GM23338 (cell line): ENCODE measurements at regions not wholly inside any gene's neighbourhood (a gene's known extent, or its start where the extent isn't known, plus 50 kb on each side); places are given as distances from the start of the nearest gene placed in this dataset.

Experiments used
- ATAC-seq: fragments of 200-7000 bp; cut with Tn5 transposase; 3 replicates; pipeline ENCODE4 v1.9.1; 2020
- DNase-seq: peaks from one replicate; pipeline ENCODE4 v3.0.0-alpha.2; 2015; ENCODE audit warnings: low spot score
- H2AFZ ChIP-seq: fragments of 200-600 bp; sonication (generic); 2 replicates; pipeline ENCODE4 v1.8.0; 2016; ENCODE audit warnings: antibody characterized with exemption, mild to moderate bottlenecking, moderate library complexity
- H3F3A ChIP-seq: fragments of 200-600 bp; sonication (generic); replicated peaks from 2 replicates; pipeline ENCODE4 v1.8.0; 2017; ENCODE audit warnings: antibody characterized with exemption, mixed run types, low read depth
- H3K27ac ChIP-seq: fragments of 200-600 bp; sonication (generic); 2 replicates; pipeline ENCODE4 v1.6.1; 2016; ENCODE audit warnings: low read depth
- H3K27me3 ChIP-seq: fragments of 200-600 bp; sonication (generic); 2 replicates; pipeline ENCODE4 v1.8.0; 2016; ENCODE audit warnings: mild to moderate bottlenecking, mixed run types, moderate library complexity; ENCODE audit not compliant: insufficient read depth
- H3K36me3 ChIP-seq: fragments of 200-600 bp; sonication (generic); 2 replicates; pipeline ENCODE4 v1.8.0; 2016; ENCODE audit warnings: mild to moderate bottlenecking; ENCODE audit not compliant: insufficient read depth
- H3K4me1 ChIP-seq: fragments of 200-600 bp; sonication (generic); 2 replicates; pipeline ENCODE4 v1.8.0; 2016; ENCODE audit warnings: mild to moderate bottlenecking, moderate library complexity; ENCODE audit not compliant: insufficient read depth
- H3K4me2 ChIP-seq: fragments of 200-600 bp; sonication (generic); 2 replicates; pipeline ENCODE4 v1.7.1; 2017; ENCODE audit warnings: mixed run types
- H3K4me3 ChIP-seq: fragments of 200-600 bp; sonication (generic); 2 replicates; pipeline ENCODE4 v1.6.1; 2016; ENCODE audit warnings: mixed run types
- H3K79me2 ChIP-seq: fragments of 200-600 bp; sonication (generic); replicated peaks from 2 replicates; pipeline ENCODE4 v1.8.0; 2017; ENCODE audit warnings: mild to moderate bottlenecking; ENCODE audit not compliant: insufficient read depth
- H3K9me2 ChIP-seq: fragments of 200-600 bp; sonication (generic); 2 replicates; pipeline ENCODE4 v1.8.0; 2017; ENCODE audit not compliant: insufficient read depth
- H4K20me1 ChIP-seq: fragments of 200-600 bp; sonication (generic); replicated peaks from 2 replicates; pipeline ENCODE4 v1.8.0; 2017; ENCODE audit warnings: mild to moderate bottlenecking; ENCODE audit not compliant: insufficient read depth
- H3K27ac Mint-ChIP-seq: 2 replicates; pipeline ENCODE4 v1.8.0; 2020; ENCODE audit warnings: inconsistent platforms, mild to moderate bottlenecking, moderate library complexity, mixed read lengths
- H3K27me3 Mint-ChIP-seq: 3 replicates; pipeline ENCODE4 v1.8.0; 2022; ENCODE audit warnings: low read depth, mild to moderate bottlenecking, moderate library complexity, mixed read lengths, inconsistent platforms; ENCODE audit not compliant: insufficient read depth, poor library complexity
- H3K36me3 Mint-ChIP-seq: 3 replicates; pipeline ENCODE4 v1.8.0; 2021; ENCODE audit warnings: low read depth, mild to moderate bottlenecking, inconsistent platforms, moderate library complexity, mixed read lengths
- H3K4me1 Mint-ChIP-seq: 3 replicates; pipeline ENCODE4 v1.8.0; 2020; ENCODE audit warnings: mild to moderate bottlenecking, inconsistent platforms, mixed read lengths
- H3K4me3 Mint-ChIP-seq: 3 replicates; pipeline ENCODE4 v1.8.0; 2021; ENCODE audit warnings: moderate library complexity, mild to moderate bottlenecking, inconsistent platforms, mixed read lengths
- H3K9me3 Mint-ChIP-seq: 3 replicates; pipeline ENCODE4 v1.8.0; 2020; ENCODE audit warnings: moderate library complexity, mild to moderate bottlenecking, inconsistent platforms, mixed read lengths
- JUNB ChIP-seq: IDR thresholded peaks from one replicate; pipeline ENCODE4 v1.6.1; 2016; ENCODE audit warnings: antibody characterized with exemption; ENCODE audit not compliant: unreplicated experiment
- NANOG ChIP-seq: IDR thresholded peaks from 2 replicates; pipeline ENCODE4 v1.6.1; 2016; ENCODE audit warnings: antibody characterized with exemption, borderline replicate concordance
- TF ChIP-seq, protein P1 (sequence below): fragments of 250-450 bp; sonication (Bioruptor Pico); IDR thresholded peaks from 2 replicates; pipeline ENCODE4 v1.5.0; 2020; ENCODE audit warnings: mild to moderate bottlenecking, moderate library complexity
- TF ChIP-seq, protein P2 (sequence below): IDR thresholded peaks from 2 replicates; pipeline ENCODE4 v1.6.1; 2016; ENCODE audit warnings: antibody characterized with exemption
- TF ChIP-seq, protein P3 (sequence below), 2 experiments: fragments of 200-600 bp in 1 of 2; sonication (generic) in 1 of 2; conservative IDR thresholded peaks; 2 replicates each; pipeline versions ENCODE4 v1.5.1 to v1.6.1; 2016 to 2017; ENCODE audit warnings: antibody characterized with exemption in 2 of 2, low read depth in 2 of 2, mild to moderate bottlenecking in 2 of 2, moderate library complexity in 1 of 2

DNA sequence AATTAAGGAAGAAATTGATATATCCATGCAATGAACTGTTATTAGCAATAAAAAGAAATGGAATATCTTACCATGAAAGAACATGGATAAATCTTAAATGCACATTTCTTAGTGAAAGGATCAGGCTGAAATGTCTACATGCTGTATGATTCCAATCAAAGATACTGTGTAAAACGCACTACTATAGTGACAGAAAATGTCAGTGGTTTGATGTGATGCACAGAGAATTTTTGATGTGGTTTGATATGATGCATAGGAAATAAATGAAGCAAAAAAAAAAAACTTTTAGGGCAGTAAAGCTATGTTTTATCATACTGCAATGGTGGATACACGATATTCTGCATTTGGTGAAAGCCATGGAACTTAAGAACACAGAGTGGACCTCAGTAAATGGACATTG is 547.6 kb downstream of the GABRG1 start (continued):
- TF ChIP-seq, protein P1, sequence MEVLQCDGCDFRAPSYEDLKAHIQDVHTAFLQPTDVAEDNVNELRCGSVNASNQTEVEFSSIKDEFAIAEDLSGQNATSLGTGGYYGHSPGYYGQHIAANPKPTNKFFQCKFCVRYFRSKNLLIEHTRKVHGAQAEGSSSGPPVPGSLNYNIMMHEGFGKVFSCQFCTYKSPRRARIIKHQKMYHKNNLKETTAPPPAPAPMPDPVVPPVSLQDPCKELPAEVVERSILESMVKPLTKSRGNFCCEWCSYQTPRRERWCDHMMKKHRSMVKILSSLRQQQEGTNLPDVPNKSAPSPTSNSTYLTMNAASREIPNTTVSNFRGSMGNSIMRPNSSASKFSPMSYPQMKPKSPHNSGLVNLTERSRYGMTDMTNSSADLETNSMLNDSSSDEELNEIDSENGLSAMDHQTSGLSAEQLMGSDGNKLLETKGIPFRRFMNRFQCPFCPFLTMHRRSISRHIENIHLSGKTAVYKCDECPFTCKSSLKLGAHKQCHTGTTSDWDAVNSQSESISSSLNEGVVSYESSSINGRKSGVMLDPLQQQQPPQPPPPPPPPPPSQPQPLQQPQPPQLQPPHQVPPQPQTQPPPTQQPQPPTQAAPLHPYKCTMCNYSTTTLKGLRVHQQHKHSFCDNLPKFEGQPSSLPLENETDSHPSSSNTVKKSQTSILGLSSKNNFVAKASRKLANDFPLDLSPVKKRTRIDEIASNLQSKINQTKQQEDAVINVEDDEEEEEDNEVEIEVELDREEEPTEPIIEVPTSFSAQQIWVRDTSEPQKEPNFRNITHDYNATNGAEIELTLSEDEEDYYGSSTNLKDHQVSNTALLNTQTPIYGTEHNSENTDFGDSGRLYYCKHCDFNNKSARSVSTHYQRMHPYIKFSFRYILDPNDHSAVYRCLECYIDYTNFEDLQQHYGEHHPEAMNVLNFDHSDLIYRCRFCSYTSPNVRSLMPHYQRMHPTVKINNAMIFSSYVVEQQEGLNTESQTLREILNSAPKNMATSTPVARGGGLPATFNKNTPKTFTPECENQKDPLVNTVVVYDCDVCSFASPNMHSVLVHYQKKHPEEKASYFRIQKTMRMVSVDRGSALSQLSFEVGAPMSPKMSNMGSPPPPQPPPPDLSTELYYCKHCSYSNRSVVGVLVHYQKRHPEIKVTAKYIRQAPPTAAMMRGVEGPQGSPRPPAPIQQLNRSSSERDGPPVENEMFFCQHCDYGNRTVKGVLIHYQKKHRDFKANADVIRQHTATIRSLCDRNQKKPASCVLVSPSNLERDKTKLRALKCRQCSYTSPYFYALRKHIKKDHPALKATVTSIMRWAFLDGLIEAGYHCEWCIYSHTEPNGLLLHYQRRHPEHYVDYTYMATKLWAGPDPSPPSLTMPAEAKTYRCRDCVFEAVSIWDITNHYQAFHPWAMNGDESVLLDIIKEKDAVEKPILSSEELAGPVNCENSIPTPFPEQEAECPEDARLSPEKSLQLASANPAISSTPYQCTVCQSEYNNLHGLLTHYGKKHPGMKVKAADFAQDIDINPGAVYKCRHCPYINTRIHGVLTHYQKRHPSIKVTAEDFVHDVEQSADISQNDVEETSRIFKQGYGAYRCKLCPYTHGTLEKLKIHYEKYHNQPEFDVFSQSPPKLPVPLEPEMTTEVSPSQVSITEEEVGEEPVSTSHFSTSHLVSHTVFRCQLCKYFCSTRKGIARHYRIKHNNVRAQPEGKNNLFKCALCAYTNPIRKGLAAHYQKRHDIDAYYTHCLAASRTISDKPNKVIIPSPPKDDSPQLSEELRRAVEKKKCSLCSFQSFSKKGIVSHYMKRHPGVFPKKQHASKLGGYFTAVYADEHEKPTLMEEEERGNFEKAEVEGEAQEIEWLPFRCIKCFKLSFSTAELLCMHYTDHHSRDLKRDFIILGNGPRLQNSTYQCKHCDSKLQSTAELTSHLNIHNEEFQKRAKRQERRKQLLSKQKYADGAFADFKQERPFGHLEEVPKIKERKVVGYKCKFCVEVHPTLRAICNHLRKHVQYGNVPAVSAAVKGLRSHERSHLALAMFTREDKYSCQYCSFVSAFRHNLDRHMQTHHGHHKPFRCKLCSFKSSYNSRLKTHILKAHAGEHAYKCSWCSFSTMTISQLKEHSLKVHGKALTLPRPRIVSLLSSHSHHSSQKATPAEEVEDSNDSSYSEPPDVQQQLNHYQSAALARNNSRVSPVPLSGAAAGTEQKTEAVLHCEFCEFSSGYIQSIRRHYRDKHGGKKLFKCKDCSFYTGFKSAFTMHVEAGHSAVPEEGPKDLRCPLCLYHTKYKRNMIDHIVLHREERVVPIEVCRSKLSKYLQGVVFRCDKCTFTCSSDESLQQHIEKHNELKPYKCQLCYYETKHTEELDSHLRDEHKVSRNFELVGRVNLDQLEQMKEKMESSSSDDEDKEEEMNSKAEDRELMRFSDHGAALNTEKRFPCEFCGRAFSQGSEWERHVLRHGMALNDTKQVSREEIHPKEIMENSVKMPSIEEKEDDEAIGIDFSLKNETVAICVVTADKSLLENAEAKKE (CRISPR knock-in tag) = no peak

DNA sequence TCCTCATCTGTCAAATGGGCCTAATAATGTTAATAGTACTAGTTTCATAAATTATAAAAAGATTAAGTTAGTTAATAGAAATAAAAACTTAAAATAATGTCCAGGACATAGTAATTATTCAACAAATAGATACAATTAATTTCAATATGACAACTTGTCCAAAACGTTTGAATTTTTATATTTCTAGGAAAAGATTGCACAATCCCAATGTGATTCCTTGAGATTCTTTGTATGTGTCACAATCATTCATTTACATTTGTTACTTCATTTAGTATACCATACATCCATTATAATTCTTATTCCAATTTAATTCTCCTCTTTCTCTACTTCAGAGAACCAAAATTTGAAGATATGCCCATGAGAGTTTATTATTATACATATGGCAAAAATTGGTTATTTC is 554.2 kb downstream of the GABRG1 start:
- Mint-ChIP-seq H3K27me3 (no peaks in the 10 kb centered on the region), H3K4me3 (no peak overlapping the region), H3K27ac (no peak overlapping the region), H3K9me3 (peaks cover 83% of the 10 kb centered on the region), H3K4me1 (no peaks in the 10 kb centered on the region), H3K36me3 (peaks cover 4% of the 10 kb centered on the region; the same call in 2 of the 3 replicates)
- no peak for TF ChIP-seq NANOG
- TF ChIP-seq JUNB = no peak
- Histone ChIP-seq H3K4me1 (no peaks in the 10 kb centered on the region), H3K27ac (no peak overlapping the region), H3K4me3 (no peak overlapping the region), H3F3A (no peaks in the 10 kb centered on the region), H3K4me2 (no peak overlapping the region), H3K36me3 (no peaks in the 10 kb centered on the region), H4K20me1 (no peaks in the 10 kb centered on the region), H2AFZ (no peak overlapping the region), H3K27me3 (no peaks in the 10 kb centered on the region), H3K9me2 (no peaks in the 10 kb centered on the region), H3K79me2 (no peaks in the 10 kb centered on the region)
- ATAC-seq = no peak
- no peak for DNase-seq

DNA sequence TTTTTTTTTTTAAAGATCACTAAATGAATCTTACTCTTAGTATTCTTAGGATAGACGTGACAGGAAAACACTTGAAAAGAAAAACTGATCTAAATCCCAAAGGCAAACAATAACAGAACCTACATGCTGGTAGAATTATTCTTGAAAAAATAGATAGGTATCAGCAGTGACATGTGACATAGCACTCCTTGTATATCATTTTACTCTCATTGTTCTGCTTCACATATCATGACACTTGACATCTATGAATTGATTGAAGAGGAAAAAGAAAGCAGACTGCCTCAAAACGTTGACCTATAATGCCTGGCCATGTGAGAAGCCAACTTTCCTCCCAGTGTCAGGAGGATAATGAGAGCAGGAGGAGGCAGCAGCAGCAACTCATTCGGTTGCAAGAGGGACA is 555.2 kb downstream of the GABRG1 start:
- Mint-ChIP-seq H3K27ac (no peak overlapping the region), H3K4me3 (no peak overlapping the region), H3K27me3 (no peaks in the 10 kb centered on the region), H3K4me1 (no peaks in the 10 kb centered on the region), H3K9me3 (peaks cover 81% of the 10 kb centered on the region), H3K36me3 (peaks cover 4% of the 10 kb centered on the region; the same call in 2 of the 3 replicates)
- DNase-seq = no peak
- Histone ChIP-seq H3K9me2 (no peaks in the 10 kb centered on the region), H3K4me3 (no peak overlapping the region), H2AFZ (no peak overlapping the region), H3K79me2 (no peaks in the 10 kb centered on the region), H3K27me3 (no peaks in the 10 kb centered on the region), H3K4me1 (no peaks in the 10 kb centered on the region), H3K27ac (no peak overlapping the region), H3F3A (no peaks in the 10 kb centered on the region), H3K36me3 (no peaks in the 10 kb centered on the region), H3K4me2 (no peak overlapping the region), H4K20me1 (no peaks in the 10 kb centered on the region)
- ATAC-seq = no peak
- TF ChIP-seq, protein P2, sequence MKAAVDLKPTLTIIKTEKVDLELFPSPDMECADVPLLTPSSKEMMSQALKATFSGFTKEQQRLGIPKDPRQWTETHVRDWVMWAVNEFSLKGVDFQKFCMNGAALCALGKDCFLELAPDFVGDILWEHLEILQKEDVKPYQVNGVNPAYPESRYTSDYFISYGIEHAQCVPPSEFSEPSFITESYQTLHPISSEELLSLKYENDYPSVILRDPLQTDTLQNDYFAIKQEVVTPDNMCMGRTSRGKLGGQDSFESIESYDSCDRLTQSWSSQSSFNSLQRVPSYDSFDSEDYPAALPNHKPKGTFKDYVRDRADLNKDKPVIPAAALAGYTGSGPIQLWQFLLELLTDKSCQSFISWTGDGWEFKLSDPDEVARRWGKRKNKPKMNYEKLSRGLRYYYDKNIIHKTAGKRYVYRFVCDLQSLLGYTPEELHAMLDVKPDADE = no peak
- TF ChIP-seq, protein P3, sequence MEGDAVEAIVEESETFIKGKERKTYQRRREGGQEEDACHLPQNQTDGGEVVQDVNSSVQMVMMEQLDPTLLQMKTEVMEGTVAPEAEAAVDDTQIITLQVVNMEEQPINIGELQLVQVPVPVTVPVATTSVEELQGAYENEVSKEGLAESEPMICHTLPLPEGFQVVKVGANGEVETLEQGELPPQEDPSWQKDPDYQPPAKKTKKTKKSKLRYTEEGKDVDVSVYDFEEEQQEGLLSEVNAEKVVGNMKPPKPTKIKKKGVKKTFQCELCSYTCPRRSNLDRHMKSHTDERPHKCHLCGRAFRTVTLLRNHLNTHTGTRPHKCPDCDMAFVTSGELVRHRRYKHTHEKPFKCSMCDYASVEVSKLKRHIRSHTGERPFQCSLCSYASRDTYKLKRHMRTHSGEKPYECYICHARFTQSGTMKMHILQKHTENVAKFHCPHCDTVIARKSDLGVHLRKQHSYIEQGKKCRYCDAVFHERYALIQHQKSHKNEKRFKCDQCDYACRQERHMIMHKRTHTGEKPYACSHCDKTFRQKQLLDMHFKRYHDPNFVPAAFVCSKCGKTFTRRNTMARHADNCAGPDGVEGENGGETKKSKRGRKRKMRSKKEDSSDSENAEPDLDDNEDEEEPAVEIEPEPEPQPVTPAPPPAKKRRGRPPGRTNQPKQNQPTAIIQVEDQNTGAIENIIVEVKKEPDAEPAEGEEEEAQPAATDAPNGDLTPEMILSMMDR (conservative IDR thresholded peaks at IDR 0.05; ENCODE audit: low read depth in 2 of 2) = no peak
